NCI-H345 (cell line): ENCODE measurements at regions not wholly inside any gene's neighbourhood (a gene's known extent, or its start where the extent isn't known, plus 50 kb on each side); places are given as distances from the start of the nearest gene placed in this dataset.
A peak's percentile ranks its signal among the peaks of the same experiment; 100 is the strongest.

ENCODE experiments used
- DNase-seq: peaks from one replicate; lab custom pipeline; 2025; lab: John Stamatoyannopoulos, UW

GRCh38 chr6:6918216-6918983 lies 189.4 kb upstream of the RREB1 start:
- DNase-seq: no peak

- DNase-seq: no peak
Observed at GRCh38 chr6:6919173-6919572, 188.6 kb upstream of the RREB1 start.

GRCh38 chr6:6920114-6920986 lies 187.4 kb upstream of the RREB1 start:
- DNase-seq: peak; percentile 24

GRCh38 chr6:6920987-6921313 lies 186.8 kb upstream of the RREB1 start:
- peak; percentile 24 for DNase-seq

- no peak for DNase-seq
Observed at GRCh38 chr6:6922166-6922565, 185.6 kb upstream of the RREB1 start.

GRCh38 chr6:6923605-6924004 lies 184.2 kb upstream of the RREB1 start:
- DNase-seq: no peak

- DNase-seq: no peak
Observed at GRCh38 chr6:6924708-6925107, 183.1 kb upstream of the RREB1 start.

GRCh38 chr6:6925391-6926164 lies 182.2 kb upstream of the RREB1 start:
- DNase-seq: no peak

- no peak for DNase-seq
Observed at GRCh38 chr6:6926856-6927255, 180.9 kb upstream of the RREB1 start.

GRCh38 chr6:6927521-6928361 lies 180.0 kb upstream of the RREB1 start:
- no peak for DNase-seq

GRCh38 chr6:6930223-6930880 lies 177.4 kb upstream of the RREB1 start:
- no peak for DNase-seq

- no peak for DNase-seq
Observed at GRCh38 chr6:6931071-6932025, 176.4 kb upstream of the RREB1 start.

- DNase-seq: no peak
Observed at GRCh38 chr6:6932341-6932740, 175.4 kb upstream of the RREB1 start.

- no peak for DNase-seq
Observed at GRCh38 chr6:6932968-6933367, 174.8 kb upstream of the RREB1 start.

GRCh38 chr6:6940031-6941025 lies 167.4 kb upstream of the RREB1 start:
- no peak for DNase-seq

GRCh38 chr6:6941201-6941600 lies 166.6 kb upstream of the RREB1 start:
- DNase-seq: no peak

GRCh38 chr6:6942091-6942490 lies 165.7 kb upstream of the RREB1 start:
- DNase-seq: no peak

- peak; percentile 51 for DNase-seq
Observed at GRCh38 chr6:6942831-6943230, 164.9 kb upstream of the RREB1 start.

GRCh38 chr6:6943421-6943820 lies 164.3 kb upstream of the RREB1 start:
- no peak for DNase-seq
